GM19395 (cell line): ENCODE measurements at regions not wholly inside any gene's neighbourhood (a gene's known extent, or its start where the extent isn't known, plus 50 kb on each side); places are given as distances from the start of the nearest gene placed in this dataset.

Source experiments
- ATAC-seq: cut with Tn5 transposase; IDR thresholded peaks from one replicate; pipeline ENCODE4 v1.9.1; 2021; ENCODE audit warnings: mild to moderate bottlenecking, moderate library complexity; ENCODE audit not compliant: unreplicated experiment

DNA sequence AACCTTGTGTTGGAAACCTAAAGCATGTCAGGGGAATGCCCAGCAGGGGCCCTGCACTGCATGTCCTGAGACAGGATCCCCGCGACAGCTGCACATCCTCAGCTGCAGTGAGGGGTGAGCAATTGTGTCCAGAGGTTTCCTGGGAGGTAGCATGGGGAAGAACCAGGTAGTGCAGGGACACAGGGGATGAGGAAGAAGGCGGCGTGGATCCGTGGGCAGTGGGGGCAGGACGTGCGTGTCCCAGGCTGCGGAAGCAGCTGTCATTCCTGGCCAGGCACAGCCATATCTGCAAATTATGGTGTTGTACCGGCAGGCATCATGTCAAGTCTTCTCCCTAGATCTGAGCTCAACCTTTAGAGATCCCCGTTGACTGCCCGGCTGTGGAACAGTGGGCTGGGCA, 238.2 kb upstream of the MYT1L start:
- ATAC-seq: no peak

DNA sequence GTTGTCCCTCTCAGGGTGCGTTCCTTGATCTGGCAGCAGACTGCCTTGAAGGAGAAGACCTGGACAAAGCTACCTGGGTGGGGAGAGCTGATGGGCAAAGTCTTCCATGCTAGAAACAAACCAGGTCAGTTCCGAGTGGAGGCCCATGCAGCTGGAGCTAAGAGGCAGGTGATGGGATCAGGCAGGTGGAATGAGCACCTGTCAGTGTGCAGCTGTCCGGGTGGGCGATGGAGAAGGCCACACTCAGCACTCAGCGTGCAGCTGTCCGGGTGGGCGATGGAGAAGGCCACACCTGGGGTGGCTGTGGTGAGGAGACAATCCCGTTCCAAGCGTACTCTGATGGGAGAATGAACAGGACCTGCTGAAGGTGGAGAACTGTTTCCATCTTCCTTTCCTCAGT, 237.3 kb upstream of the MYT1L start:
- ATAC-seq: no peak

GRCh38 chr2:2567776-2568175, 236.7 kb upstream of the MYT1L start:
- no peak for ATAC-seq

- no peak for ATAC-seq
Observed at GRCh38 chr2:2566396-2567323, 235.6 kb upstream of the MYT1L start.

GRCh38 chr2:2565671-2566070, 234.6 kb upstream of the MYT1L start:
- no peak for ATAC-seq

GRCh38 chr2:2564300-2565078, 233.4 kb upstream of the MYT1L start:
- ATAC-seq: no peak

- ATAC-seq: no peak
Observed at GRCh38 chr2:2563309-2563860, 232.3 kb upstream of the MYT1L start.

DNA sequence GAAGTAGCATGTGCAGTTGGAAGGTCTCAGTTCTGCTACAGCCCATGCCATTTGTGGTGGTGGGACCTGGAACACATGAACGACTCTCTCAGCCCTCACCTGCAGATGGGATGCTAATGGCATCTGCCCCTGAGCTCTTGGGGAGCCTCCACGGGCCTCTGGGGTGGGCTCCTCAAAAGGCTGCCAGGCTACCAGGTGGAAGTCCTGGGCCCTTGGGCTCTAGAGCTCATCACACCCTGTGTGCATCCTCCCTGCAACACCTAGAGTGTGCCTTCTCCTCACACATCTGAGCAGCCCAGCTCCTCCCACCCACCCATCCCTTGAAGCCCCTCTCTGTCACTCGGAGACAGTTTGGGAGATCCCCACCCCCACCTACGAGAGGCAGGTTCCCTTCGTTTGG, 231.8 kb upstream of the MYT1L start:
- no peak for ATAC-seq

- no peak for ATAC-seq
Observed at GRCh38 chr2:2561346-2562095, 230.4 kb upstream of the MYT1L start.

GRCh38 chr2:2560374-2561015, 229.4 kb upstream of the MYT1L start:
- no peak for ATAC-seq

DNA sequence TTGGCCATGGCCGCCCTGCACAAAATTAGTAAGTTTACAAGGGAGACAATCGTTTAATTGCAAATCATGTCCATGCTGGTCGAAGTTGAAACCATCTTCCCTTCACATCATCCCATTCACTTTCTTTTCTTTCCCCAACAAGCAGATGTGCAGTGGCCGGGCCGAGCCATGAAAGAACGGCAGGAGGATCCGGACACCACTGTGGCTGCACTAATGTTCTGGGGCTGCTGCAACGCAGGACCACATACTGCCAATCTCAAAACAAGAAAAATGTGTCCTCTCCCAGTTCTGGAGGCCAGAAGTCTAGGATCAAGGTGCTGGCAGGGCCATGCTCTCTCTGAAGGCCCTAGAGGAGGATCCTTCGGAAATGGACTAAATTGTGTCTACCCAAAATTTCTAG, 227.4 kb upstream of the MYT1L start:
- no peak for ATAC-seq

GRCh38 chr2:2557475-2557874, 226.4 kb upstream of the MYT1L start:
- no peak for ATAC-seq

- ATAC-seq: no peak
Observed at GRCh38 chr2:2550856-2551255, 219.8 kb upstream of the MYT1L start.

GRCh38 chr2:2547911-2548310, 216.8 kb upstream of the MYT1L start:
- ATAC-seq: no peak

- no peak for ATAC-seq
Observed at GRCh38 chr2:2547451-2547850, 216.4 kb upstream of the MYT1L start.

- no peak for ATAC-seq
Observed at GRCh38 chr2:2546046-2546445, 215.0 kb upstream of the MYT1L start.

DNA sequence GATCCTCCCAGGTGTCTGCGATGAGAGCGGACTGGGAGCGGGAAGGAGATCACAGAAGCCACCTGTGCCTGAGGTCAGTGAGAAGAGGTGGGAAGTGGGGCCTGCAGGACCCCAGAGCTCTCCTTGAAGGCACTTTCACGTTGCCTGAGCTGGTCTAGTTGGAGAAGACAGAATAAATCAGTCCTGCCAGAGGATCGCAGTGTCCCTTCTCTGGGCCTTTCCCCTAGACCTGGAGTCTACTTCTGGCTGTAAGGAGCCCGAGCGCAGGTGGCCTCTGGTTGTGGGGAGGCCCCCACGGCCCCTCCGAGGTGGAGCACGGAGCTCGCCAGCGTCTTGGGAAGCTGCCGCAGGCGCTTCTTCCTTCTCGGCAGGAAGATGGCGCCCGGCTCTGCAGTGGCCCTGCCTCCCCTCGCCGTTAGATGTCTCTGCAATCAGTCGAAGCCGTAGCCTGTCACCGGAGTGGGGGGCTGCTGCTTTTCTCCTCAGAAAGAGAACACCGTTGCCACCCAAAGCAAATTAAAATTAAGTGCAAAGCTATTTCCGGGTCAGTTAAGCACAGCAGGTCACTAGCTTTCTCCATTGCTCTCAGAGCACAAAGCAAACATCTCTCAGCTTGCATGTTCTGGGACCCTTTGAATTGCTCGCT, 212.0 kb upstream of the MYT1L start:
- no peak for ATAC-seq

DNA sequence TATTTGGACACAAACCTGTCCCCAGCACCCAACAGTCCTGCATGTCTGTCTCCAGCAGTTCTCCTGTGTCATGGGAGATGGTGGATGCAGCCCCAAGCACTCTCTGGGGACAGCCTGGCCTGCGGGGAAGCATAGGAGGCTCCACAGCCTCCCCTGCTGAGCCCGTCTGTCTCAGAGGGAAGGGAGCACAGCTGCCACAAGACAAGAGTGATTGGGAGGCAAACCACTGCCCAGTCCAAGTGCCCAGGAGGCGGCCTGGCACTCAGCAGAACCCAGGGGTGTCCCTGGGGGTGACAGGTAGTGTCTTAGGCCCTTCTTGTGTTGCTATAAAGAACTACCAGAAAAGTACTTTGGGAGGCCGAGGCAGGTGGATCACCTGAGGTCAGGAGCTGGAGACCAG, 211.2 kb upstream of the MYT1L start:
- ATAC-seq: no peak

DNA sequence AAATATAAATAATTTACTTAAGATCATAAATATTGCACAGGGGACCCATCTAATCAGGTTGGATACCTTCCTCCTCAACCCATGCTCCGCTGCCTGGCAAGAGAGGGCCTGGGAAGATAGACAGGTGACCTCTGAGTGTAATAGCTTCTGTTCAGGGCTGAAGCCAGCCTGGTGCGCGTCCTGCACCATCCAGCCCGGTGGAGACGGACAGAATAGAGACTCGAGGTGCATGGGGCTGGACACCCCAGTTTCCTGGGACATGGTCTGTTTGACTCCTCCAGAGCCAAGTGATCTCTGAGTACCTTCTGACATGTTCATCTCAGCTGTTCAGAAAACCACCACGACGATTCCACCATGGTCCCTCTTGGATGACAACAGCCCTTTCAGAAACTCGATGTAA, 209.3 kb upstream of the MYT1L start:
- ATAC-seq: no peak

DNA sequence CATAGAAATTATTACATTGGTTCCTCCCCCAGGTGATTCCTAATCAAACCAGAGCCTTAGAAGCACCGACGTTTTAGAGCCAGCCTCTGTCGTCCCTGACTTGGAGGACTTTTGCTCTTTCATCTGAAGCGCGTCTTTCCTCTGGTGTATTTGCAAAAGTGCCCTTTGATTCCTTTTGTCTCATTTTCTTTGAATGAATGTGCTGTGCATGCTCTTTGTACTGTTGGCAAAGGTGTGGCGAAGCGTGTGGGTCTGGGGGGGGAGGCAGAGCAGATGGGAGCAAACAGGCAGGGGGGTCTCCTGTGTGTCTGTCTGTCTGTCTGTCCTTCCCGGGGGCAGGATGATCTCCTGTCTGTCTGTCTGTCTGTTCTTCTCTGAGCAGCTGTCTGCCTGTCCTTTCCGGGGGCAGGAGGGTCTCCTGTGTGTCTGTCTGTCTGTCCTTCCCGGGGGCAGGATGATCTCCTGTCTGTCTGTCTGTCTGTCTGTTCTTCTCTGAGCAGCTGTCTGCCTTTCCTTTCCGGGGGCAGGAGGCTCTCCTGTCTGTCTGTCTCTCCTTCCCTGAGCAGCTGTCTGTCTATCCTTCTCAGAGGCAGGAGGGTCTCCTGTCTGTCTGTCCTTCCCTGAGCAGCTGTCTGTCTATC, 205.5 kb upstream of the MYT1L start:
- no peak for ATAC-seq
